SU-DHL-6 (cell line): ENCODE measurements at regions not wholly inside any gene's neighbourhood (a gene's known extent, or its start where the extent isn't known, plus 50 kb on each side); places are given as distances from the start of the nearest gene placed in this dataset.

Experiments
- CTCF ChIP-seq: fragments of 200-600 bp; sonication (generic); IDR thresholded peaks from one replicate; pipeline ENCODE4 v1.5.1; 2017; ENCODE audit warnings: antibody characterized with exemption, mild to moderate bottlenecking, low read length, moderate library complexity; ENCODE audit not compliant: insufficient read depth, poor library complexity, severe bottlenecking
- EZH2phosphoT487 ChIP-seq: fragments of 200-600 bp; sonication (generic), shearing (Covaris generic); conservative IDR thresholded peaks from 2 replicates; pipeline ENCODE4 v1.6.1; 2018; ENCODE audit warnings: mild to moderate bottlenecking, antibody characterized with exemption, low read length, moderate library complexity, mixed read lengths

DNA sequence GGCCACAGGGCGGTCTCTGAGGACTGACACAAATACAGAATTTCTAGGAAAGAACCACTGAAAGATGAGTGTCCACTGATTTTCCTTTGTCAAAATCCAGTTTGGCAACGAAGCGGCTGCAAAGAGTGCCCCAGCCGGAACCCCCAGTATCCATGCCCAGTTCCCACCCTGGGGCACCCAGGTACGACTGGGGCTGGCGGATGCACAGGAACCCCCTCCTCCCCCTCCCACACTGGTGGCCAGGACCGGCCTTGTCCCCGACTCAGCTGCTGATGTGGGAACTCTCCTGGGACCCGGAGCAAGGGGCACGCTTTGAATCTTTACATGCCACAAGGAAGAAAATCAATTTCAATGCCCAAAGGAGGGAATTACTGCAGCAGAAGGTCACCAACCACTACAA, 220.8 kb upstream of the ZNF507 start:
- TF ChIP-seq CTCF (no peak), EZH2phosphoT487 (no peak)
